Neural progenitor cell (in vitro differentiated cells): ENCODE measurements at regions not wholly inside any gene's neighbourhood (a gene's known extent, or its start where the extent isn't known, plus 50 kb on each side); places are given as distances from the start of the nearest gene placed in this dataset.

Source experiments
- CTCF ChIP-seq: fragments of 200-600 bp; sonication (generic); IDR thresholded peaks from 2 replicates; pipeline ENCODE4 v1.5.1; 2017; ENCODE audit warnings: antibody characterized with exemption, mild to moderate bottlenecking
- EZH2 ChIP-seq: fragments of 200-600 bp; sonication (generic); IDR thresholded peaks from 2 replicates; pipeline ENCODE4 v1.6.1; 2017; ENCODE audit warnings: antibody characterized with exemption, mild to moderate bottlenecking, moderate library complexity
- EZH2phosphoT487 ChIP-seq: fragments of 200-600 bp; sonication (generic); IDR thresholded peaks from 2 replicates; pipeline ENCODE4 v1.6.1; 2017; ENCODE audit warnings: antibody characterized with exemption

- no peak for TF ChIP-seq EZH2
- TF ChIP-seq CTCF: no peak
- TF ChIP-seq EZH2phosphoT487: no peak
These were observed 129.2 kb upstream of the MSX1 start for GRCh38 chr4:4730249-4730648.
